Upper lobe of right lung (tissue), 1 donor: ENCODE measurements at regions not wholly inside any gene's neighbourhood (a gene's known extent, or its start where the extent isn't known, plus 50 kb on each side); places are given as distances from the start of the nearest gene placed in this dataset.

Experiments used
- ATAC-seq: fragments of 200-7000 bp; cut with Tn5 transposase; one replicate; pipeline ENCODE4 v1.9.1; 2020; ENCODE audit warnings: mild to moderate bottlenecking, moderate library complexity
- DNase-seq: peaks from one replicate; pipeline ENCODE4 v3.0.0-alpha.2; 2020
- H3K27ac ChIP-seq: fragments of 200-600 bp; one replicate; pipeline ENCODE4 v1.8.0; 2022
- H3K27me3 ChIP-seq: fragments of 200-600 bp; one replicate; pipeline ENCODE4 v1.8.0; 2022; ENCODE audit warnings: mild to moderate bottlenecking
- H3K36me3 ChIP-seq: fragments of 200-600 bp; one replicate; pipeline ENCODE4 v1.8.0; 2022
- H3K4me1 ChIP-seq: fragments of 200-600 bp; one replicate; pipeline ENCODE4 v1.8.0; 2022
- H3K4me3 ChIP-seq: fragments of 200-600 bp; one replicate; pipeline ENCODE4 v1.8.0; 2022; ENCODE audit warnings: mild to moderate bottlenecking
- H3K9me3 ChIP-seq: fragments of 200-600 bp; one replicate; pipeline ENCODE4 v1.8.0; 2022
- intact Hi-C: fragments of 100-400 bp; cut with DNase I; formaldehyde crosslinking; loops from one replicate; pipeline ENCODE4 v1.11.0; 2022
- TF ChIP-seq, protein P1 (sequence below): fragments of 200-600 bp; IDR thresholded peaks from one replicate; pipeline ENCODE4 v1.8.0; 2022; ENCODE audit warnings: antibody characterized with exemption
- donor health status: DM: no; HTN: yes; CAD: no; lungs with severe emphysema.

DNA sequence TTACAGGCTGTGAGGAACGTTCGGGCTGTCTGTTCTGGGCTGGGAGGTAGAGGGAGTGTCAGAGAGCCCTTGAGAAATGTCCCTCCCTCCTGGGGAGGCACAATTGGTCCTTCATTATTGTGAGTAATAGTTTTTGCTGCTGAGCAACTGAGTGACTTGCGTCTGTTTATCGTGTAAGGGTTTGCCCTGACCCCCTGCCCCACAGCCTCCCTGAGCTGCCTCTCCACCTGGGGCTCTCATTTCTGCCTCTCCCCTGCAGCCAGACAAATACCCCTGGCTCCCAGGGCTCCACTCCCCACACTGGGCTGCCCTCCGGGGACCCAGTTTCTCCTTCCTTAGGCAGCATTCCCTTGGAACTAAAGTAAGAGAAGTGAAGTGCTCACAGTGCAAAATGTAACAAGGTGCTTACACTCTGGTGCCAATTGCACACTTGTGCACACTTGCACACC is 174.9 kb upstream of the MVB12B start:
- TF ChIP-seq, protein P1, sequence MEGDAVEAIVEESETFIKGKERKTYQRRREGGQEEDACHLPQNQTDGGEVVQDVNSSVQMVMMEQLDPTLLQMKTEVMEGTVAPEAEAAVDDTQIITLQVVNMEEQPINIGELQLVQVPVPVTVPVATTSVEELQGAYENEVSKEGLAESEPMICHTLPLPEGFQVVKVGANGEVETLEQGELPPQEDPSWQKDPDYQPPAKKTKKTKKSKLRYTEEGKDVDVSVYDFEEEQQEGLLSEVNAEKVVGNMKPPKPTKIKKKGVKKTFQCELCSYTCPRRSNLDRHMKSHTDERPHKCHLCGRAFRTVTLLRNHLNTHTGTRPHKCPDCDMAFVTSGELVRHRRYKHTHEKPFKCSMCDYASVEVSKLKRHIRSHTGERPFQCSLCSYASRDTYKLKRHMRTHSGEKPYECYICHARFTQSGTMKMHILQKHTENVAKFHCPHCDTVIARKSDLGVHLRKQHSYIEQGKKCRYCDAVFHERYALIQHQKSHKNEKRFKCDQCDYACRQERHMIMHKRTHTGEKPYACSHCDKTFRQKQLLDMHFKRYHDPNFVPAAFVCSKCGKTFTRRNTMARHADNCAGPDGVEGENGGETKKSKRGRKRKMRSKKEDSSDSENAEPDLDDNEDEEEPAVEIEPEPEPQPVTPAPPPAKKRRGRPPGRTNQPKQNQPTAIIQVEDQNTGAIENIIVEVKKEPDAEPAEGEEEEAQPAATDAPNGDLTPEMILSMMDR, result no peak
- Histone ChIP-seq H3K4me3 (no peak overlapping the region), H3K27me3 (peaks cover 20% of the 10 kb centered on the region), H3K9me3 (no peaks in the 10 kb centered on the region), H3K27ac (no peak overlapping the region), H3K36me3 (no peaks in the 10 kb centered on the region), H3K4me1 (no peaks in the 10 kb centered on the region)
- intact Hi-C loops, result no loop called here
- ATAC-seq, result peak; percentile 81
- peak; percentile 58 for DNase-seq

DNA sequence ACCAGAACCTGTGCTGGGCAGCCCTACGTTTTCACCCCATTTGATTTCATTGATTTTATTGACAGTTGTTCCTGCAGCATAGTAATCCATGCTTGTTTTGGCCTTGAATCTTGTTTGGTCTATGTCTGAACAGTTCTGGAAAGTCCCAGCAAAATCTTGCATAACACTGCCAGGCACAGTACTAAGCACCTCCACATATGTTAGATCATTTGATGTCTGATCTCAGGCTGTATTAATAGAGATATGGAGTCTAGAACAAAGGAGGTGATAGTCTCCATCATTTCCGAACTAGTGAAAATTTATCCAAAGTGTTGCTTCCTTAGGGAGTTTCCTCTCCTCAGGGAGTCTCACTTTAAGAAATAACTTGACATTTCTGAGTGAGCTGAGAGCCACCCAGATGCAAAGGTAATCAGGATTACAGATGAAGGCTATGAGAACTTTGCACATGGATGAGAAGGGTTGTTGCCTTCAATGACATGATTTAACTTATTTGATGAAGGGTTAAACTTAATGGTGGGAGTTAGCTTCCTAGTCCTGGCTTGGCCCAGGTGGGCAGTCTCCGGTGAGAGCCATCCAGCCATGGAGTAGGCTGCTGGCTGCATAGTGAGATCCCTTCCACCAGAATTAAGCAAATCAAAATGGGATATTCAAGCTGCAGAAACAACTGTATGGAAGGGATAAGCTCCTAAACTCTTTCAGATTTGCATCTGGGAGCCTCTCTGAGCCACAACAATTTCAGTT is 173.8 kb upstream of the MVB12B start:
- H3K27me3 ChIP-seq, result peaks cover 21% of the 10 kb centered on the region
- H3K9me3 ChIP-seq, result no peaks in the 10 kb centered on the region
- H3K4me3 ChIP-seq, result no peak overlapping the region
- no peaks in the 10 kb centered on the region for H3K36me3 ChIP-seq
- no peak for ATAC-seq
- peak; percentile 35 for DNase-seq
- no peaks in the 10 kb centered on the region for H3K4me1 ChIP-seq
- TF ChIP-seq, protein P1, result no peak
- H3K27ac ChIP-seq, result no peak overlapping the region
- intact Hi-C loops, result no loop called here

DNA sequence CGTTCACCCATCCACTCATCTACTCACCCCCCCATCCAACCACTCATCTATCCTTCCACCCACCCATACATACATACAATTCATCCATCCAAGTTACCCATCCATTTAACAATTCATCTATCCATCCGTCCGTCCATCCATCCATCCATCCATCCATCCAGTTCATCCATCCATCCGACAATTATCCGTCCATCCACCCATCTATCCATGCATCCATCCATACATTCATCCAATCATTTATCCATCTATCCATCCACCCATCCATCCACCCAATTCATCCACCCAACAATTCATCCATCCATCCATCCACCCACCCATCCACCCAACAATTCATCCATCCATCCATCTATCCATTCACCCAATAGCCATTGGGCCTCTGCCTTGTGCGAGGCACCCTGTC is 173.2 kb upstream of the MVB12B start:
- Histone ChIP-seq H3K36me3 (no peaks in the 10 kb centered on the region), H3K9me3 (no peaks in the 10 kb centered on the region), H3K4me1 (no peaks in the 10 kb centered on the region), H3K27me3 (peaks cover 17% of the 10 kb centered on the region), H3K4me3 (no peak overlapping the region), H3K27ac (no peak overlapping the region)
- intact Hi-C loops, result no loop called here
- no peak for ATAC-seq
- DNase-seq, result no peak
- TF ChIP-seq, protein P1, result no peak

DNA sequence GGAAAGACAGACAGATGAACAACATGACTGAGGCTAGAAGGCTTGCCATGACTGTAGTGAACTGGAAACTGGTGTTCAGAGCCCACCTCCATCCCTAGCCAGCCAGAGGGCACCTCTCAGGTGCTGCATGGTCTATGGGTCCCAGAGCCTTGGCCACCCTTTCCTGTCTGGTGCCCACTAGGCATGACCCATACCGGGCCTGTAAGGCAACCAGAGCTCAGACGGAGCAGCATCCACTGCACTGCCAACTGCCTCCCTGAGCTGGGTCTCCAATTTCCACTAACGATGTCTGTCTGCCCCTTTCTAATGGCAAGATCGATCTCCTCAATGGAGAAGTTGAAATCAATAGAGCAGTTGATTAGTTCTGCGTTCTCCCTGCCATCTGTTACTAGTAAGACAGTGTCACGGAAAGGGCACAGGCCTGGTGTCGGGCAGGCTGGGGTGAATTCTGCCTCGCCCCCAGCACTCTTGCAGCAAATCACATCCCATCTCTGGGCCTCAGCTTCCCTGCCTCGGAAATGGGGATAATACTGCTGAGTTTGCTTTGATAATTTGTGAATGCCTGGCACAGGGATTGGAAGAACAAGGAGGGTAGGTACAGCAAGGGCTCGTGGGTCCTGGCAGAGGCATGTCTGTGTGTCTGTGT is 172.3 kb upstream of the MVB12B start:
- no peaks in the 10 kb centered on the region for H3K4me1 ChIP-seq
- ATAC-seq (no peak), DNase-seq (peak; percentile 26)
- TF ChIP-seq, protein P1, result no peak
- peaks cover 13% of the 10 kb centered on the region for H3K27me3 ChIP-seq
- H3K4me3 ChIP-seq, result no peak overlapping the region
- no peaks in the 10 kb centered on the region for H3K9me3 ChIP-seq
- no peak overlapping the region for H3K27ac ChIP-seq
- H3K36me3 ChIP-seq, result no peaks in the 10 kb centered on the region
- intact Hi-C loops, result no loop called here

DNA sequence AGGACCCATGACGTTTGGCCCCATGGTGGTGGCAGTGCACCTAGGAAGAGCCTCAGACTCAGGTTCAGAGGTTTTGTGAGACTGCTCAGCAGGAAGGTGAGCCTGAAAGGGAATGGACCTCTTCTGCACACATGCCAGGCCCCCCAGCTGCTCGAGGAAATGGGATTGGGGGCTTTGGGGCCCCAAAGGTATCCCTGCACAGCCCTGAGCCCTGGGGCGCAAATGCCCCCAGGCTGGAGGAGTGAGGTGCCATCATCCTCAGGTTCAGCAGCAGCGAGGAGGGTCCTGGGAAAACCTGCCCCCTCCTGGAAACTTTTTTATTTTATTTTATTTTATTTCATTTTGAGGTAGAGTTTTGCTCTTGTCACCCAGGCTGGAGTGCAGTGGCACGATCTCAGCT is 171.8 kb upstream of the MVB12B start:
- DNase-seq, result peak; percentile 19
- Histone ChIP-seq H3K9me3 (no peaks in the 10 kb centered on the region), H3K4me1 (no peaks in the 10 kb centered on the region), H3K27me3 (peaks cover 13% of the 10 kb centered on the region), H3K36me3 (no peaks in the 10 kb centered on the region), H3K27ac (no peak overlapping the region), H3K4me3 (no peak overlapping the region)
- TF ChIP-seq, protein P1, result no peak
- intact Hi-C loops, result no loop called here
- ATAC-seq, result no peak
